ENCODE measurements at regions not wholly inside any gene's neighbourhood (a gene's known extent, or its start where the extent isn't known, plus 50 kb on each side); places are given as distances from the start of the nearest gene placed in this dataset.

GRCh38 chr2:120802158-120802557 is 66.5 kb downstream of the GLI2 start:
- Histone ChIP-seq H3K9me3 (ENCODE audit: control insufficient read depth in 1 of 2, insufficient read depth in 1 of 2, low read depth in 1 of 2, low read length in 2 of 2) (no peaks in the 10 kb centered on the region), H3K9me2 (ENCODE audit: insufficient read depth) (no peaks in the 10 kb centered on the region), H3K27me3 (ENCODE audit: insufficient read depth, low read length) (no peaks in the 10 kb centered on the region), H3K4me1 (ENCODE audit: control insufficient read depth in 1 of 2, insufficient read depth in 2 of 2, low read length in 2 of 2) (peaks cover 0 to 13% of the 10 kb centered on the region in 2 experiments; a peak in 2 of 4 replicates), H3K4me3 (replicated peaks in 1 of 2; ENCODE audit: low read depth in 1 of 2, low read length in 2 of 2) (no peak overlapping the region), H3K27ac (ENCODE audit: low read depth, low read length) (no peak overlapping the region), H3K4me2 (ENCODE audit: low read length) (no peak overlapping the region), H3K36me3 (ENCODE audit: control insufficient read depth in 1 of 2, insufficient read depth in 2 of 2, low read length in 2 of 2) (no peaks in the 10 kb centered on the region), H3K9ac (ENCODE audit: low read length) (no peak overlapping the region), H2AFZ (ENCODE audit: low read depth, low read length, poor library complexity, severe bottlenecking) (no peak overlapping the region), H4K20me1 (ENCODE audit: insufficient read depth) (no peaks in the 10 kb centered on the region), H3K79me2 (ENCODE audit: insufficient read depth, low read length) (no peaks in the 10 kb centered on the region)
- no TSS peak for BruUV-seq (replicated peaks)
- POLR2A ChIA-PET = no interaction called here
- CTCF ChIA-PET = no interaction called here
- ATAC-seq = no peak
- TF ChIP-seq POLR2AphosphoS5 (IDR thresholded peaks at IDR 0.05; ENCODE audit: low read depth, low read length) (no peak), JUND (IDR thresholded peaks at IDR 0.05) (no peak), POLR2A (IDR thresholded peaks at IDR 0.05; ENCODE audit: borderline replicate concordance, extremely low read depth, insufficient read depth, insufficient read length) (no peak), ZNF274 (IDR thresholded peaks at IDR 0.05; ENCODE audit: low read depth, low read length) (no peak), YY1 (IDR thresholded peaks at IDR 0.05; ENCODE audit: extremely low read depth, insufficient replicate concordance, low read depth, low read length) (no peak), CEBPB (IDR thresholded peaks at IDR 0.05; ENCODE audit: low read depth) (no peak), SIN3A (IDR thresholded peaks at IDR 0.05; ENCODE audit: low read depth) (no peak), REST (IDR thresholded peaks at IDR 0.05; ENCODE audit: low read depth) (no peak), ZBTB33 (IDR thresholded peaks at IDR 0.05; ENCODE audit: extremely low read depth, insufficient replicate concordance, low read length) (no peak), ZFX (IDR thresholded peaks at IDR 0.05) (no peak), SRF (IDR thresholded peaks at IDR 0.05; ENCODE audit: low read depth) (no peak), SP1 (IDR thresholded peaks at IDR 0.05; ENCODE audit: low read depth) (no peak)
- intact Hi-C loops (cut with micrococcal nuclease) = no loop called here
- DNase-seq (ENCODE audit: low read depth, low spot score) = no peak
- RAD21 ChIA-PET (ENCODE audit: low non-redundant PET in 1 of 2, low total read pairs in 2 of 2, uncharacterized antibody in 2 of 2, unreplicated experiment in 2 of 2) = no interaction called here
